Activated T-helper 2 cell treated with anti-CD3 and anti-CD28 coated beads, Interferon-gamma antibody, Interleukin-2, Interleukin-4, amounts not matched to agents 10 μg/mL and 5 μg/mL and 100 μg/mL, durations not matched to agents 14 hours and 24 hours and 36 hours (primary cell): ENCODE measurements at regions not wholly inside any gene's neighbourhood (a gene's known extent, or its start where the extent isn't known, plus 50 kb on each side); places are given as distances from the start of the nearest gene placed in this dataset.

Experiments
- DNase-seq: peaks from one replicate; pipeline ENCODE4 v3.0.0; 2021; ENCODE audit warnings: low spot score
- H3K27ac Mint-ChIP-seq: one replicate; pipeline ENCODE4 v1.8.0; 2021; ENCODE audit warnings: mixed read lengths
- H3K27me3 Mint-ChIP-seq: one replicate; pipeline ENCODE4 v1.8.0; 2021; ENCODE audit warnings: low read depth, mixed read lengths
- H3K36me3 Mint-ChIP-seq: one replicate; pipeline ENCODE4 v1.8.0; 2021; ENCODE audit warnings: low read depth, mixed read lengths
- H3K4me1 Mint-ChIP-seq: one replicate; pipeline ENCODE4 v1.8.0; 2021; ENCODE audit warnings: low read depth, mixed read lengths
- H3K4me3 Mint-ChIP-seq: one replicate; pipeline ENCODE4 v1.8.0; 2021; ENCODE audit warnings: low read depth, mild to moderate bottlenecking, moderate library complexity, mixed read lengths
- H3K9me3 Mint-ChIP-seq: one replicate; pipeline ENCODE4 v1.8.0; 2021; ENCODE audit warnings: mixed read lengths
- intact Hi-C: fragments of 100-400 bp; cut with micrococcal nuclease; formaldehyde crosslinking; loops from one replicate; pipeline ENCODE4 v1.15.1; 2023

- Mint-ChIP-seq H3K4me3 (no peak overlapping the region), H3K36me3 (no peaks in the 10 kb centered on the region)
- no peak for DNase-seq
These were observed 190.8 kb downstream of the EPM2A start for GRCh38 chr6:145544514-145544913.

GRCh38 chr6:145546265-145546664, 189.1 kb downstream of the EPM2A start:
- no peak overlapping the region for H3K27ac Mint-ChIP-seq
- intact Hi-C loops, result no loop called here
- no peaks in the 10 kb centered on the region for H3K9me3 Mint-ChIP-seq

More at GRCh38 chr6:145544514-145544913, 190.8 kb downstream of the EPM2A start:
- H3K9me3 Mint-ChIP-seq, result no peaks in the 10 kb centered on the region
- H3K4me1 Mint-ChIP-seq, result no peaks in the 10 kb centered on the region
- H3K27me3 Mint-ChIP-seq, result no peaks in the 10 kb centered on the region
- intact Hi-C loops, result no loop called here
- H3K27ac Mint-ChIP-seq, result no peak overlapping the region

GRCh38 chr6:145547594-145548335, 187.6 kb downstream of the EPM2A start:
- H3K9me3 Mint-ChIP-seq, result no peaks in the 10 kb centered on the region
- no peak overlapping the region for H3K27ac Mint-ChIP-seq
- no peak for DNase-seq
- no peak overlapping the region for H3K4me3 Mint-ChIP-seq
- intact Hi-C loops, result no loop called here
- no peaks in the 10 kb centered on the region for H3K36me3 Mint-ChIP-seq
- H3K27me3 Mint-ChIP-seq, result no peaks in the 10 kb centered on the region
- H3K4me1 Mint-ChIP-seq, result no peaks in the 10 kb centered on the region

More at GRCh38 chr6:145546265-145546664, 189.1 kb downstream of the EPM2A start:
- H3K36me3 Mint-ChIP-seq, result no peaks in the 10 kb centered on the region
- DNase-seq, result no peak
- H3K4me3 Mint-ChIP-seq, result no peak overlapping the region
- no peaks in the 10 kb centered on the region for H3K27me3 Mint-ChIP-seq
- H3K4me1 Mint-ChIP-seq, result no peaks in the 10 kb centered on the region

- H3K4me3 Mint-ChIP-seq, result no peak overlapping the region
- H3K27me3 Mint-ChIP-seq, result no peaks in the 10 kb centered on the region
- no peak overlapping the region for H3K27ac Mint-ChIP-seq
- no peak for DNase-seq
- H3K9me3 Mint-ChIP-seq, result no peaks in the 10 kb centered on the region
- intact Hi-C loops, result no loop called here
- H3K4me1 Mint-ChIP-seq, result no peaks in the 10 kb centered on the region
- H3K36me3 Mint-ChIP-seq, result no peaks in the 10 kb centered on the region
These were observed 186.2 kb downstream of the EPM2A start for GRCh38 chr6:145548933-145549648.

DNA sequence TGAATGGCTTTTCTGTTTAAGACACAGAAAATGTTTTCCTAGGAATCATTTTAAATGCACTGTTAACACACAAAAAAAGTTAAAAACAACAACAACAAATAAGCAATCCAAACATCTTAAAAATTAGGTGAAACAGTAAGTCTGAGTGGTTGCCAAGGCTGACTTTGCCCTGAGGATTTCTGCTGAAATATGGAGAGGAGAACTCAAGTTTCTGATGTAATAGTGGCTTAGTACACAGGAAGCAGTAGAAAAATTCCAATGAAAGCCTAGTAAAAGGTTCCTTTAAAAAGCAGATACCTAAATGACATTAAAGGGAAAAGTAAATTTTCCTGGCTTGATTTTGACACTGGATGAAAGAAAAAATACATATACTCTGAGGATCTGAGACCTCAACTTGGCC, 184.2 kb downstream of the EPM2A start:
- no peaks in the 10 kb centered on the region for H3K36me3 Mint-ChIP-seq
- intact Hi-C loops, result no loop called here
- H3K4me3 Mint-ChIP-seq, result no peak overlapping the region
- no peaks in the 10 kb centered on the region for H3K9me3 Mint-ChIP-seq
- DNase-seq, result no peak
- H3K27me3 Mint-ChIP-seq, result no peaks in the 10 kb centered on the region
- no peaks in the 10 kb centered on the region for H3K4me1 Mint-ChIP-seq
- no peak overlapping the region for H3K27ac Mint-ChIP-seq

- Mint-ChIP-seq H3K27ac (no peak overlapping the region), H3K9me3 (no peaks in the 10 kb centered on the region), H3K27me3 (no peaks in the 10 kb centered on the region), H3K4me1 (no peaks in the 10 kb centered on the region), H3K36me3 (no peaks in the 10 kb centered on the region), H3K4me3 (no peak overlapping the region)
- intact Hi-C loops, result no loop called here
- DNase-seq, result no peak
These were observed 180.2 kb downstream of the EPM2A start for GRCh38 chr6:145555084-145555483.

DNA sequence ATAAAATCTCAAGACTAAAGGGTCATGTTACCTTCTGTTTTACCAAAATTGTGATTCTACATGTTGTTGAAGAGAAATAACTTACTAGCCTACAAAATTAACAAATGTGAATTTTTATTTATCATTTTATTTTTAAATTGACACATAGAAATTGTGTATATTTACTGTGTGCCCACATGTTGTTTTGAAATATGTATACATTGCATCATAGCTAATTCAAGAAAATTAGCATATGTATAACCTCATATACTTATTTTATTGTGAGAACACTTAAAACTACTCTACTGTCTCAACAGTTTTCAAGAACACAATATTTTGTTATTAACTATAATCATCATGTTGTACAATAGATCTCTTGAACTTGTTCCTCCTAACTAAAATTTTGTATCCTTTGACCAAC, 177.8 kb downstream of the EPM2A start:
- no peaks in the 10 kb centered on the region for H3K36me3 Mint-ChIP-seq
- H3K27me3 Mint-ChIP-seq, result no peaks in the 10 kb centered on the region
- no peaks in the 10 kb centered on the region for H3K4me1 Mint-ChIP-seq
- intact Hi-C loops, result no loop called here
- H3K4me3 Mint-ChIP-seq, result no peak overlapping the region
- H3K9me3 Mint-ChIP-seq, result no peaks in the 10 kb centered on the region
- DNase-seq, result no peak
- no peak overlapping the region for H3K27ac Mint-ChIP-seq

DNA sequence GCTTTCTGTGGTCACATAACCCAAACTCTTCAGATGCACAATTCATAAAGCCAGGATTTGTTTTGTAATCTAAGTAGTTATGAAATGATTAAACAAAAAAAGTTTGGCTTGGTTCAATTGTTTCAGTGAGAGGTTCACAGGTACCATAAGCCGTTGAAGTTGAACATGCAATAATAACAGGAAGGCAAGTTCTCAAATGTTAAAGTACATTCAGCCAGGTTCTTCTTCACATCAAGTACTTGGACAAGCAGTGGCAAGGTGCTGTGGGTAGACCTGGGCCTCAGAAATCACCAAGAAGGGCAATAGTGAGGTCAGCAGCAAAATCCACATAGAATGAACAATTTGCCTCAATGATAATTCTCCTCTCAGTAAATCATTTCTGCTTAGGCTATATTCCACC, 175.5 kb downstream of the EPM2A start:
- Mint-ChIP-seq H3K4me1 (peaks cover 1% of the 10 kb centered on the region), H3K9me3 (no peaks in the 10 kb centered on the region), H3K27ac (no peak overlapping the region), H3K27me3 (no peaks in the 10 kb centered on the region), H3K36me3 (no peaks in the 10 kb centered on the region), H3K4me3 (no peak overlapping the region)
- intact Hi-C loops, result no loop called here
- no peak for DNase-seq

DNA sequence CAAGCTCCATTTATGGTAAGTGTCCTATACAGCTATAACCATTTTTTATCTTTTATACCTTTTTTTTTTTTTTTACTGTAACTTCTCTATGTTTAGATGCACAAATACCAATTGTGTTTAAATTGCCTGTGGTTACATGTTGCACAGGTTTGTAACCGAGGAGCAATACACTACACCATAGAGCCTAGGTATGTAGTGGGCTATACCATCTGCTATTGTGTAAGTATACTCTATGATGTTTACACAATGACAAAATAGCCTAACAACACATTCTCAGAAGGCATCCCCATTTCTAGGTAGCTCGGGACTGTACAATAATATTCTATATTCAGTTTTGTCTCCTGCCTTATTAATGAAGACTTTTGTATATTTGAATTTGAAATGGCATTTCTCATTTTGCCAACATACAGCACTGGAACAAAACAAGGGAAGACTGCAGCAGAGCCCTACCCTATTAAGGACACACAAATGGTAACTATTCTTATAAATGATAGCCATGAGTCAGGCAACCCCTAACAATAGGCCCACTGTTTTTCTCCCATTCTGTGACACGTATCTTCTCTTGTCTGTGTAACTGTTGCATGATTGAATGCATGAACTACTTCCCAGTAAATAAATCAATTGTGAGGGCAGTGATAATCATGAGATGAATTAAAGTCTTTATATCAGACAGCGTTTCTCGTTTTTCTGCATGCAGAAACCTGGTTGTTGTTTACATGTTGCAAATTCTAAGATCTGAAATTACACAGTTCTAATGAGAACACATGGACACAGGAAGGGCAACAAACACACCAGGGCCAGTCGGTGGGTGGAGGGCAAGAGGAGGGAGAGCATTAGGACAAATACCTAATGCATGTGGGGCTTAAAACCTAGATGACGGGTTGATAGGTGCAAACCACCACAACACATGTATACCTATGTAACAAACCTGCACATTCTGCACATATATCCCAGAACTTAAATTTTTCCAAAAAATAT, 173.9 kb downstream of the EPM2A start:
- H3K4me3 Mint-ChIP-seq, result no peak overlapping the region
- no peaks in the 10 kb centered on the region for H3K36me3 Mint-ChIP-seq
- no peak for DNase-seq
- H3K9me3 Mint-ChIP-seq, result no peaks in the 10 kb centered on the region
- peaks cover 1% of the 10 kb centered on the region for H3K4me1 Mint-ChIP-seq
- intact Hi-C loops, result no loop called here
- no peaks in the 10 kb centered on the region for H3K27me3 Mint-ChIP-seq
- H3K27ac Mint-ChIP-seq, result no peak overlapping the region

DNA sequence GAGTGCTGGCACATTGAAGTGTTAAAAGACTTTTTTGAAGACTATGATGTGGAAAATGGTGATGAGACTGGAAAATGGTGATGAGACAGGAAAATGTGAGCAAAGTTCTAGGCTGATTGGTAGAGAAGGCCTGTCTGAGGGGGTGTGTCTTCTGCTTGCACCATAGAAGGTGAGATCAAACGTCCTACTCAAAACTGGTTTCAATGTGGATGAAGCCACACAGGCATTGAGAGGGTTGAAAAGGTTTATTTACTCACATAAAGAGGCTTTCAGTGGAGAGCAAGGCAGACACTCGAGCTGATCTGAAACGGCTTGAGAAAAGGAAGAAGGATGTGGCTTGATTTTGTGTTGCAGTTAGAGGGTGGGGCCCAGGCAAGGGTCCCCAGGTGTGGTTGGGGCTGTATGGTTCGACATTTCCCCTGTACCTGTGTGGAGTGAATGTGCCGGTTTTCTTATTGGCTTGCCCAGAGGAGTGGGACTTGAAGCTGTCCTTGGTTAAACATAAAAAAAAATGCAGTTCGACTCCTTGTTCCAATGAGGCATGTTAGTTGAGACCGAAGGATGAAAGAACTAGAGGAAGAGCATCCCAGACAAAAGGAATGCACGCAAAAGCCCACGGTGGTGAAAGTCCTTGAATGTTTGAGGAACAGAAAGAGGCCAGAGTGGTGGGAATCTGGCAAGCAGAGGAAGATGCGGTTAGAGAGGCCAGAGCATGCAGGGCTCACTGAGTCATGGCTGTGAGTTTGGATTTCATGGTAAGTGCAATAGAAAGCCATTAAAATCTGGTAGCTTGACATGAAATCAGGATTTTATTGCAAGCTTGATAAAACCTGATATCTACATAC, 172.3 kb downstream of the EPM2A start:
- no peaks in the 10 kb centered on the region for H3K27me3 Mint-ChIP-seq
- no peak overlapping the region for H3K27ac Mint-ChIP-seq
- no peak for DNase-seq
- H3K4me1 Mint-ChIP-seq, result peaks cover 1% of the 10 kb centered on the region
- intact Hi-C loops, result no loop called here
- no peak overlapping the region for H3K4me3 Mint-ChIP-seq
- no peaks in the 10 kb centered on the region for H3K9me3 Mint-ChIP-seq
- no peaks in the 10 kb centered on the region for H3K36me3 Mint-ChIP-seq

- no peaks in the 10 kb centered on the region for H3K27me3 Mint-ChIP-seq
- no peak overlapping the region for H3K4me3 Mint-ChIP-seq
These were observed 170.8 kb downstream of the EPM2A start for GRCh38 chr6:145564553-145564952.

GRCh38 chr6:145567684-145568252, 167.6 kb downstream of the EPM2A start:
- DNase-seq, result no peak
- Mint-ChIP-seq H3K36me3 (no peaks in the 10 kb centered on the region), H3K4me1 (no peaks in the 10 kb centered on the region), H3K27ac (no peak overlapping the region), H3K27me3 (no peaks in the 10 kb centered on the region), H3K4me3 (no peak overlapping the region), H3K9me3 (no peaks in the 10 kb centered on the region)
- intact Hi-C loops, result no loop called here

More at GRCh38 chr6:145564553-145564952, 170.8 kb downstream of the EPM2A start:
- no peak for DNase-seq
- Mint-ChIP-seq H3K4me1 (peaks cover 1% of the 10 kb centered on the region), H3K36me3 (no peaks in the 10 kb centered on the region), H3K9me3 (no peaks in the 10 kb centered on the region), H3K27ac (no peak overlapping the region)
- intact Hi-C loops, result no loop called here
